ENCODE measurements at regions not wholly inside any gene's neighbourhood (a gene's known extent, or its start where the extent isn't known, plus 50 kb on each side); places are given as distances from the start of the nearest gene placed in this dataset.

DNA sequence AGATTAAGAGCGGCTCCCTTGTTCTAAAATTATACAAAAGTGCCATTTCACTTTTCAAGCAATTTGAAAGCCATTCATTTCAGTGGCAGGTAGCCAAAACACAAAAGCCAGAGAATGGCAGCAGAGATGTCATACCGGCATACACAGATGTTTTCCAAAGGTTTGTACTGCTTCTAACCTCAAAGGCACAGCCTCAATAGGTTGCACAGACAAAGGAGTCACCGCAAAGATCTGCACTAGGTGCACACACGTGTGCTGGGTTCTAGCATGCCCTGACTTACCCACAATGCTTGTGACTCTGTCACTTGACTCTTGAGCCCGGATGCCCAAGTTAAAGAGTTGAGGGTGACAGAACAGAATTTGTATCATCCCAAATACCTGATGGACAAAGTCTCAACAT lies 448.9 kb upstream of the ADGRL2 start:
- DNase-seq, result no peak
- H3K27me3 Mint-ChIP-seq (ENCODE audit: low read depth in 3 of 3), result peaks cover 0 to 5% (median 0%) of the 10 kb centered on the region in 3 donors
- no peaks in the 10 kb centered on the region for H3K4me1 Mint-ChIP-seq
- H3K9me3 Mint-ChIP-seq, result peaks cover 0 to 9% (median 3%) of the 10 kb centered on the region in 7 donors
- H3K36me3 ChIP-seq (replicated peaks in 1 of 2; ENCODE audit: control insufficient read depth in 1 of 2, insufficient read depth in 2 of 2, low read length in 2 of 2), result no peaks in the 10 kb centered on the region
- no peaks in the 10 kb centered on the region for H3K27me3 ChIP-seq (ENCODE audit: control insufficient read depth in 2 of 2, insufficient read depth in 2 of 2, low read length in 2 of 2)
- no peak overlapping the region for H3K27ac Mint-ChIP-seq
- H3K27ac ChIP-seq (ENCODE audit: low read depth in 1 of 2, low read length in 2 of 2), result no peak overlapping the region
- 74% methylated on average over 4 of the region's 5 CpGs for WGBS (ENCODE audit: insufficient coverage)
- TF ChIP-seq CTCF (IDR thresholded peaks at IDR 0.05), result no peak
- no peaks in the 10 kb centered on the region for H3K4me1 ChIP-seq (ENCODE audit: control insufficient read depth in 1 of 2, insufficient read depth in 2 of 2, low read length in 2 of 2)
- H3K36me3 Mint-ChIP-seq, result no peaks in the 10 kb centered on the region
- H3K4me3 ChIP-seq (replicated peaks in 1 of 3; ENCODE audit: low read depth in 2 of 3, low read length in 3 of 3), result no peak overlapping the region
- no peak overlapping the region for H3K4me3 Mint-ChIP-seq
- no peak overlapping the region for H3K9ac ChIP-seq (ENCODE audit: insufficient read depth, low read length, poor library complexity, severe bottlenecking)
- no peak overlapping the region for H3K4me2 ChIP-seq (replicated peaks; ENCODE audit: extremely low read depth, low read length, poor library complexity, severe bottlenecking)
- H3K9me3 ChIP-seq (replicated peaks in 1 of 2; ENCODE audit: control insufficient read depth in 1 of 2, insufficient read depth in 1 of 2, low read length in 2 of 2), result no peaks in the 10 kb centered on the region
- H2AFZ ChIP-seq (ENCODE audit: insufficient read depth, low read depth, low read length, poor library complexity, severe bottlenecking), result no peak overlapping the region
- intact Hi-C loops (cut with micrococcal nuclease), result no loop called here
- no peaks in the 10 kb centered on the region for H3K79me2 ChIP-seq (ENCODE audit: insufficient read depth, low read length)
- no peaks in the 10 kb centered on the region for H4K20me1 ChIP-seq (ENCODE audit: insufficient read depth, low read length)

- H3K4me3 Mint-ChIP-seq, result no peak overlapping the region
- Histone ChIP-seq H3K27me3 (ENCODE audit: control insufficient read depth in 2 of 2, insufficient read depth in 2 of 2, low read length in 2 of 2) (no peaks in the 10 kb centered on the region), H3K4me3 (replicated peaks in 1 of 3; ENCODE audit: low read depth in 2 of 3, low read length in 3 of 3) (no peak overlapping the region), H3K4me1 (ENCODE audit: control insufficient read depth in 1 of 2, insufficient read depth in 2 of 2, low read length in 2 of 2) (no peaks in the 10 kb centered on the region), H3K79me2 (ENCODE audit: insufficient read depth, low read length) (no peaks in the 10 kb centered on the region), H3K9ac (ENCODE audit: insufficient read depth, low read length, poor library complexity, severe bottlenecking) (no peak overlapping the region), H2AFZ (ENCODE audit: insufficient read depth, low read depth, low read length, poor library complexity, severe bottlenecking) (no peak overlapping the region), H3K9me3 (replicated peaks in 1 of 2; ENCODE audit: control insufficient read depth in 1 of 2, insufficient read depth in 1 of 2, low read length in 2 of 2) (no peaks in the 10 kb centered on the region), H3K27ac (ENCODE audit: low read depth in 1 of 2, low read length in 2 of 2) (no peak overlapping the region), H3K4me2 (replicated peaks; ENCODE audit: extremely low read depth, low read length, poor library complexity, severe bottlenecking) (no peak overlapping the region), H4K20me1 (ENCODE audit: insufficient read depth, low read length) (no peaks in the 10 kb centered on the region), H3K36me3 (replicated peaks in 1 of 2; ENCODE audit: control insufficient read depth in 1 of 2, insufficient read depth in 2 of 2, low read length in 2 of 2) (no peaks in the 10 kb centered on the region)
- H3K4me1 Mint-ChIP-seq, result no peaks in the 10 kb centered on the region
- no peaks in the 10 kb centered on the region for H3K36me3 Mint-ChIP-seq
- peaks cover 0 to 9% (median 1%) of the 10 kb centered on the region in 7 donors for H3K9me3 Mint-ChIP-seq
- intact Hi-C loops (cut with micrococcal nuclease), result no loop called here
- no peak for TF ChIP-seq CTCF (IDR thresholded peaks at IDR 0.05)
- H3K27ac Mint-ChIP-seq, result no peak overlapping the region
- no CpG with 5 or more reads among the region's 3 CpGs for WGBS (ENCODE audit: insufficient coverage)
- H3K27me3 Mint-ChIP-seq (ENCODE audit: low read depth in 3 of 3), result peaks cover 0 to 5% (median 0%) of the 10 kb centered on the region in 3 donors
- no peak for DNase-seq
Measured at GRCh38 chr1:81349194-81349965, 451.4 kb upstream of the ADGRL2 start.
